Caco-2 (cell line): ENCODE measurements at regions not wholly inside any gene's neighbourhood (a gene's known extent, or its start where the extent isn't known, plus 50 kb on each side); places are given as distances from the start of the nearest gene placed in this dataset.

Experiments
- BruUV-seq: library from RNA; stranded (reverse); fragments of 400-500 nt; replicated peaks from 2 replicates; lab custom pipeline; 2021; lab: Mats Ljungman, UMichigan
- CTCF ChIA-PET: fragments of 300-600 bp; sonication (Branson Sonifier 250); formaldehyde crosslinking; loops from one replicate; lab custom pipeline; 2022; ENCODE audit warnings: antibody characterized with exemption; lab: Charles Lee
- POLR2A ChIA-PET: fragments of 300-600 bp; sonication (Branson Sonifier 250); formaldehyde crosslinking; loops from one replicate; lab custom pipeline; 2022; ENCODE audit warnings: antibody characterized with exemption; lab: Charles Lee
- DNase-seq, 2 experiments: peaks; one replicate each; pipeline versions ENCODE4 v3.0.0 to v3.0.0-alpha.2; 2020 to 2022
- H3K27me3 ChIP-seq: replicated peaks from 2 replicates; pipeline ENCODE4 v1.6.0; 2011; ENCODE audit warnings: low read length; ENCODE audit not compliant: control insufficient read depth, insufficient read depth
- H3K36me3 ChIP-seq: 2 replicates; pipeline ENCODE4 v1.5.1; 2011; ENCODE audit warnings: low read length; ENCODE audit not compliant: control insufficient read depth, insufficient read depth
- H3K4me1 ChIP-seq: fragments of 250-450 bp; sonication (Bioruptor Pico); 2 replicates; pipeline ENCODE4 v1.5.1; 2020; ENCODE audit warnings: mild to moderate bottlenecking
- H3K4me3 ChIP-seq: 2 replicates; pipeline ENCODE4 v1.5.1; 2011; ENCODE audit warnings: low read depth, mild to moderate bottlenecking, control low read depth, low read length
- H3K9me3 ChIP-seq: fragments of 250-450 bp; sonication (Bioruptor Pico); 2 replicates; pipeline ENCODE4 v1.5.1; 2020; ENCODE audit warnings: mild to moderate bottlenecking, moderate library complexity
- H3K27ac Mint-ChIP-seq: one replicate; pipeline ENCODE4 v1.8.0; 2022; ENCODE audit warnings: mixed read lengths; ENCODE audit not compliant: unreplicated experiment
- H3K27me3 Mint-ChIP-seq: one replicate; pipeline ENCODE4 v1.8.0; 2022; ENCODE audit warnings: mixed read lengths; ENCODE audit not compliant: insufficient read depth, unreplicated experiment
- H3K36me3 Mint-ChIP-seq: one replicate; pipeline ENCODE4 v1.8.0; 2022; ENCODE audit warnings: mild to moderate bottlenecking, mixed read lengths; ENCODE audit not compliant: insufficient read depth, unreplicated experiment
- H3K4me1 Mint-ChIP-seq: one replicate; pipeline ENCODE4 v1.8.0; 2022; ENCODE audit warnings: low read depth, mixed read lengths; ENCODE audit not compliant: unreplicated experiment
- H3K4me3 Mint-ChIP-seq: one replicate; pipeline ENCODE4 v1.8.0; 2022; ENCODE audit warnings: mild to moderate bottlenecking, moderate library complexity, mixed read lengths; ENCODE audit not compliant: unreplicated experiment
- H3K9me3 Mint-ChIP-seq: one replicate; pipeline ENCODE4 v1.8.0; 2022; ENCODE audit warnings: mixed read lengths; ENCODE audit not compliant: unreplicated experiment
- CTCF ChIP-seq, 2 experiments: fragments of 200-600 bp in 1 of 2; IDR thresholded peaks; 1 replicate in 1 of 2; 2 replicates in 1 of 2; pipeline versions ENCODE4 v1.5.1 to v1.8.0; 2011 to 2022; ENCODE audit warnings: antibody characterized with exemption in 1 of 2, control low read depth in 1 of 2, inconsistent platforms in 1 of 2, low read depth in 1 of 2, low read length in 1 of 2, mild to moderate bottlenecking in 1 of 2, moderate library complexity in 1 of 2; ENCODE audit not compliant: insufficient read depth in 1 of 2, severe bottlenecking in 1 of 2, unreplicated experiment in 1 of 2
- intact Hi-C: fragments of 100-400 bp; cut with micrococcal nuclease; formaldehyde crosslinking; loops from one replicate; pipeline ENCODE4 v1.10.0; 2022; ENCODE audit not compliant: unreplicated experiment

- DNase-seq: no peak
- H3K36me3 ChIP-seq: no peaks in the 10 kb centered on the region
- no TSS peak for BruUV-seq
- ChIA-PET POLR2A (no interaction called here), CTCF (interaction anchor here (0.5 kb wide), 1 partner anchor 41 kb away, joined by 4 read pairs; no protein-coding TSS in a partner anchor)
- no peaks in the 10 kb centered on the region for H3K36me3 Mint-ChIP-seq
- H3K4me1 Mint-ChIP-seq: peaks cover 12% of the 10 kb centered on the region
- no peak overlapping the region for H3K27ac Mint-ChIP-seq
- H3K9me3 Mint-ChIP-seq: no peaks in the 10 kb centered on the region
- H3K4me1 ChIP-seq: no peaks in the 10 kb centered on the region
- no peaks in the 10 kb centered on the region for H3K27me3 ChIP-seq
- no peaks in the 10 kb centered on the region for H3K9me3 ChIP-seq
- H3K27me3 Mint-ChIP-seq: no peaks in the 10 kb centered on the region
- TF ChIP-seq CTCF (IDR thresholded peaks at IDR 0.05; ENCODE audit: insufficient read depth in 1 of 2, low read depth in 1 of 2, low read length in 1 of 2, severe bottlenecking in 1 of 2, unreplicated experiment in 1 of 2): no peak
- H3K4me3 Mint-ChIP-seq: no peak overlapping the region
- H3K4me3 ChIP-seq: no peak overlapping the region
- intact Hi-C loops: loop anchor here (2.0 to 5.0 kb wide), 2 partner anchors 13 to 80 kb away; no protein-coding TSS in a partner anchor
Measured at GRCh38 chr16:85317704-85318103, 205.4 kb upstream of the CIBAR2 start.

- H3K4me3 Mint-ChIP-seq: no peak overlapping the region
- intact Hi-C loops: loop anchor here (5.0 kb wide), 1 partner anchor 78 kb away; no protein-coding TSS in a partner anchor
- Histone ChIP-seq H3K4me1 (no peaks in the 10 kb centered on the region), H3K4me3 (no peak overlapping the region), H3K9me3 (no peaks in the 10 kb centered on the region), H3K27me3 (no peaks in the 10 kb centered on the region), H3K36me3 (no peaks in the 10 kb centered on the region)
- no peaks in the 10 kb centered on the region for H3K27me3 Mint-ChIP-seq
- DNase-seq: no peak
- no TSS peak for BruUV-seq
- H3K4me1 Mint-ChIP-seq: peaks cover 6% of the 10 kb centered on the region
- H3K27ac Mint-ChIP-seq: no peak overlapping the region
- ChIA-PET CTCF (interaction anchor here (1.2 kb wide), 1 partner anchor 11 kb away, joined by 6 read pairs; no protein-coding TSS in a partner anchor), POLR2A (no interaction called here)
- no peaks in the 10 kb centered on the region for H3K9me3 Mint-ChIP-seq
- TF ChIP-seq CTCF (IDR thresholded peaks at IDR 0.05; ENCODE audit: insufficient read depth in 1 of 2, low read depth in 1 of 2, low read length in 1 of 2, severe bottlenecking in 1 of 2, unreplicated experiment in 1 of 2): no peak
- no peaks in the 10 kb centered on the region for H3K36me3 Mint-ChIP-seq
Measured at GRCh38 chr16:85319208-85319983, 207.1 kb upstream of the CIBAR2 start.

GRCh38 chr16:85319984-85320440 is 207.7 kb upstream of the CIBAR2 start:
- H3K4me1 ChIP-seq: no peaks in the 10 kb centered on the region

More at GRCh38 chr16:85319984-85320440, 207.7 kb upstream of the CIBAR2 start:
- Histone ChIP-seq H3K36me3 (no peaks in the 10 kb centered on the region), H3K9me3 (no peaks in the 10 kb centered on the region), H3K27me3 (no peaks in the 10 kb centered on the region), H3K4me3 (no peak overlapping the region)
- no peak for TF ChIP-seq CTCF (IDR thresholded peaks at IDR 0.05; ENCODE audit: insufficient read depth in 1 of 2, low read depth in 1 of 2, low read length in 1 of 2, severe bottlenecking in 1 of 2, unreplicated experiment in 1 of 2)
- no peak overlapping the region for H3K27ac Mint-ChIP-seq
- no peak for DNase-seq
- ChIA-PET CTCF (interaction anchor here (1.2 kb wide), 1 partner anchor 11 kb away, joined by 6 read pairs; no protein-coding TSS in a partner anchor), POLR2A (no interaction called here)
- peaks cover 6% of the 10 kb centered on the region for H3K4me1 Mint-ChIP-seq
- H3K27me3 Mint-ChIP-seq: no peaks in the 10 kb centered on the region
- no peaks in the 10 kb centered on the region for H3K9me3 Mint-ChIP-seq
- H3K4me3 Mint-ChIP-seq: no peak overlapping the region
- no peaks in the 10 kb centered on the region for H3K36me3 Mint-ChIP-seq
- intact Hi-C loops: loop anchor here (5.0 kb wide), 1 partner anchor 77 kb away; no protein-coding TSS in a partner anchor
- no TSS peak for BruUV-seq
